ENCODE measurements at regions not wholly inside any gene's neighbourhood (a gene's known extent, or its start where the extent isn't known, plus 50 kb on each side); places are given as distances from the start of the nearest gene placed in this dataset.
A peak's percentile ranks its signal among the peaks of the same experiment; 100 is the strongest.

DNA sequence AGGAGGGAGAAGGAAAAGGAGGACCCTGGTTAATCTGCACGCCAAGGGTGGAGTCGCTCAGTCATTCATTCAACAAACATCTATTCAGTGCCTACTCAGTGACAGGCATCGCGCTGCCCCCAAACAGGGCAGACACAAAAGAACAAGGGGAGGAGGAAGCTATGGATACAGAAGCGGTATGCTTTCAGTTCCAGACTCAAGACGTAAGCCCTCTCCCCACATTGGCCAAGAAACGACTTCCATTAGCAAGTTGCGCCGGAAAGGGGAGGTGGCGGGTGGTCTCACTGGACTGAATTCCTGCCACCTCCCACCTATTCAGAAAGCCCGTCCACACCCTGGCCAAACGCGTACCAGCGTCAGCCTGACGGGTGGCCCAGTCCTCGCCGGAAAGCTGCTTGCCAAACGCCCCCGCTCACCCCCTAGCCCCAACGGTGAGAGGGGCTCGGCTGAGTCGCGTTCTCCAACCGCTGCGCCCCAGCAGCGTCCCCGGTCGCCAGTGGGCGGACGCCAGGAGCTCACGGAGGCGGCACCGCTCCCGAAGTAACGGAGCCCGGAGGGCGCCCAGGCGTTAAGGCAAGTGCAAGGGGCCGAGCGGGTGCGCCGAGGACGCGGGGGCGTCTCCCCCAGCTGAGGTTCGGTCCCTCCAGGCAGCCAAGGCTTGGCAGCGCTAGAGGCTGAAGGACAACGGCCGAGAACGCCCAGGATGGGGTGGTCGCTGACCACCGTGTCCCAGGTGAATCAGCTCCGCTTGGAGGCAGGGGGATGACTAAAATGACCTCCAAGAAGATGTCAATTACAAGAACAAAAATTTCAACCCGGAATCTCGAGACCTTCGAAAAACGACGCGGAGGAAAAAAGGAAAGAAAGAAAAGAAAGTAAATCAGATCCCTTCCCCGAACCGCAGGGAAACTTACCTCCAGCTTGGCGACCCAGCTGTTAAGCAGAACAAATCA lies 470.7 kb downstream of the SOX9 start:
- peak; percentile 46 for DNase-seq

DNA sequence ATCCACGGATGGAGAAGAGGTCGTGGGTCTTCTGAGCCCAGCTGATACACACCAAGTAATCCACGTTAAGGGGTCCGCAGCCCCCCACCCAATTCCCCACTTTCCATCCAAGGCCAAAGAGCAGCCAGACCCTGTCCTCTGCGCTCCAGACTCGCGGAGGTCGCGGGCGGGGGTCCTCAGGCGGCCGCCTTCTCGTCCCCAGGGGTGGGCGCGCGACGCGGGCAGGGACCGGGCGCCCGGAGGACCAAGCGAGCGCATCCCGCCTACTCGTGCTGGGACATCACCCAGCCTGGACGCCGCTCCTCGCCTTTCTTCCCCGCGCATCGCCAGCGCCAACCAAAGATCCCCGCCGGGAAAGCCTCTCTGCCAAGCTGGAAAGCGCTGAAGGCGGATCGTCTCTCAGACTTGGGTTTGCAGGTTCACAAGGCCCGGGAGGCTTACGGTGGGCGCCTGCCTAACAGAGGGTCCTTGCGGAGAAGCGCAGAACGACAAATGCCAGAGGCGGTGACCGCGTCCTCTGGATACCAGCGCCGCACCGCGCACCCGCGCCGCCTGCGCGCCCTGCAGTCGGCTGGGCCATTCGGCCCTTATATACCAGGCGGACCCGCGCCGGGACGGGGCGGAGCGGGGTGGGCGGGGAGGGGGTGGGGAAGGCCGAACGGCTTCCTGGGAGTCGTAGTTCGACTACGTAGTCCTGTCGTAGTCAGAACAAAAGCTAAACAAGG lies 471.6 kb downstream of the SOX9 start:
- peak; percentile 91 for DNase-seq

DNA sequence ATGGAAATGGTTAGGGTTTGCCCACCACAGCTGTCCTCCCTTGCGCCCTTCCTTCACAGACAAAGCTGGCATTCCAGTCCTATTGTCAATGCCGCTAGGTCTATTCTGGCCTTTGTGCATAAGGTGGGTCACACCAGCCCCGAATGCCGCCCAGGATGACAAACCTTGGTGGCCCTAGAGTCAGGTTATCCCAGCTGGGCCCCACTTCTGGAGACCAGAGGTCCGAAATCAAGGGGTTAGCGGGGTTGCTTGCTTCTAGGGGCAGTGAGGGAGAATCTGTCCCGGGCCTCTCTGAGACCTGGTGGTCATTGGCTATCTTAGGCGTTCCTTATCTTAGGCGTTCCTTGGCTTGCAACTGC lies 472.1 kb downstream of the SOX9 start:
- DNase-seq: no peak

DNA sequence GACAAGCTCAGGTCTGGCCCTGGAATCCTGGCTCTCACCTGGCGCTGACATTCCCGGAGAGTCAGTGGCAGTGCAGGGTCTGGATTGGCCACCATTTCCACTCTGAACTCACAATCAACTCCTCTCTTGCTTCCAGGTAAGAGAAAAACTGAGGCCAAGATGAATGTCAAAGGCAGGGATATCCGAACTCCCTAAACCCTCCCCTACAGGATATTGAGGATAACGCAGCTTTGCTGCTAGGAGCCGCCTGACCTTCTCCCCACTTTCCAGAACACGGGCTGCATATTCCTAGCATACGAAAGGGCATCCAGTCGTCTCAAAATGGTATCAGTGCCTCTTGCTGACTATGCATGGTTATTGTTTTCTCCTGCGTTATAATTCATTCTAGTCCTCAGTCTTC lies 473.4 kb downstream of the SOX9 start:
- no peak for DNase-seq
